Fibroblast of the aortic adventitia (primary cell): ENCODE measurements at regions not wholly inside any gene's neighbourhood (a gene's known extent, or its start where the extent isn't known, plus 50 kb on each side); places are given as distances from the start of the nearest gene placed in this dataset.

Source experiments
- DNase-seq: peaks from one replicate; pipeline ENCODE4 v3.0.0-alpha.2; 2010; ENCODE audit warnings: low read depth
- H3K4me3 ChIP-seq: 2 replicates; pipeline ENCODE4 v1.5.1; 2011; ENCODE audit warnings: low read depth, mild to moderate bottlenecking, control low read depth, low read length, moderate library complexity
- TF ChIP-seq, protein P1 (sequence below): IDR thresholded peaks from 2 replicates; pipeline ENCODE4 v1.5.1; 2011; ENCODE audit warnings: mild to moderate bottlenecking, low read length, control low read depth, inconsistent platforms; ENCODE audit not compliant: insufficient read depth

DNA sequence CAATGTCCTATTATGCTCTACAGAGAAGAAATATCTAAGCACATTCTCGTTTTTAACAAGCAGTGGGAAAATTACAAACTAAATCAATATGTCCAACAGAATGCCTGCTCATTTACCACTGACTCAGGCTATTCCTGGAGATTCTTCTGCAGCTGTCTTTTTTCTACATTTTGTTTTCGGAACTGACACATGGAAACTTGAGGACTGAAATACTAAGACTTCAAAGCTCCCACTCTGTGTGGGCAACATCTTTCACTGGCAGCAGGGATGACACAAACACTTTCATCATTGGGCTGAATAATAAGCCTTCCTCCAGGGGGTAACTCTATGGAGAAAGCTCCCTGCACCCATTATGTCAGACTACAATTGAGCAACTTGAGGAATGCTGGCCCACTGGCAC is 175.5 kb upstream of the NCAM2 start:
- TF ChIP-seq, protein P1, sequence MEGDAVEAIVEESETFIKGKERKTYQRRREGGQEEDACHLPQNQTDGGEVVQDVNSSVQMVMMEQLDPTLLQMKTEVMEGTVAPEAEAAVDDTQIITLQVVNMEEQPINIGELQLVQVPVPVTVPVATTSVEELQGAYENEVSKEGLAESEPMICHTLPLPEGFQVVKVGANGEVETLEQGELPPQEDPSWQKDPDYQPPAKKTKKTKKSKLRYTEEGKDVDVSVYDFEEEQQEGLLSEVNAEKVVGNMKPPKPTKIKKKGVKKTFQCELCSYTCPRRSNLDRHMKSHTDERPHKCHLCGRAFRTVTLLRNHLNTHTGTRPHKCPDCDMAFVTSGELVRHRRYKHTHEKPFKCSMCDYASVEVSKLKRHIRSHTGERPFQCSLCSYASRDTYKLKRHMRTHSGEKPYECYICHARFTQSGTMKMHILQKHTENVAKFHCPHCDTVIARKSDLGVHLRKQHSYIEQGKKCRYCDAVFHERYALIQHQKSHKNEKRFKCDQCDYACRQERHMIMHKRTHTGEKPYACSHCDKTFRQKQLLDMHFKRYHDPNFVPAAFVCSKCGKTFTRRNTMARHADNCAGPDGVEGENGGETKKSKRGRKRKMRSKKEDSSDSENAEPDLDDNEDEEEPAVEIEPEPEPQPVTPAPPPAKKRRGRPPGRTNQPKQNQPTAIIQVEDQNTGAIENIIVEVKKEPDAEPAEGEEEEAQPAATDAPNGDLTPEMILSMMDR: no peak
- DNase-seq: no peak

DNA sequence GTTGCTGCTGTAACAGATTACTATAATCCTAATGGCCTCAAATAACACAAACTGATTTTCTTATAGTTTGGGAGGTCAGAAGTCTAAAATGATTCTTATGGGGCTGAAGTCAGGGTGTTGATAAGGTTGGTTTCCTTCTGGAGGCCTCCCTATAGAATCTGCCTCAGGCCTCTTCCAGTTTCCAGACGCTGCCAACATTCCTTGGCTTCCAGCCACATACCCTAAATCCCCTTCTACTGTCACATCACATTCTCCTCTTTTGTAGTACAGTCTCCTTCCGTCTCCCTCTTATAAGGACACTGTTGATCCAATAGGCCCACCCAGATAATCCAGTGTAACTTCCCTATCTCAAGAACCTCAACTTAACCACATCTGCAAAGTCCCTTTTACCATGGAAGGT is 145.3 kb upstream of the NCAM2 start:
- TF ChIP-seq, protein P1: no peak
- no peak for DNase-seq

More for the DNA sequence above, 175.5 kb upstream of the NCAM2 start:
- no peak overlapping the region for H3K4me3 ChIP-seq

DNA sequence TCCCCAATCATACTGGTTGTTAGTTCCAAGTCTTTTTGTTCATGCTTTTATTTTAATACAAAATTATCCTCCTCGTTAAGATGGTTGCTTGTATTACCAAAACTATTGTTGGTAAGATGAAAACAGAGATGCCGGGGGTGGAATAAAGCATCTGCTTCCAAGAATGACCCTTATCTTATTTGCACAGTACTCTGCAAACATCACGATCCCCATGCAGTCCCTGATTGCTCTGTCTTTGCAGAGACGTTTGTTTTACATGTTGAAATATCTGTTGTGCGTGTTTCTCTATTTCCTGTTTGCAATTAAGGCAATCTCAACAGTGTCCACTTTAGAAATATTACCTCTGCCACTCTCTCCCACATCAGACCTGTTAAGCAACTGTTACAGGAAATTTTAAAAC is 141.3 kb upstream of the NCAM2 start:
- no peak for DNase-seq
- TF ChIP-seq, protein P1: no peak
- H3K4me3 ChIP-seq: no peak overlapping the region

More for the DNA sequence above, 145.3 kb upstream of the NCAM2 start:
- no peak overlapping the region for H3K4me3 ChIP-seq

DNA sequence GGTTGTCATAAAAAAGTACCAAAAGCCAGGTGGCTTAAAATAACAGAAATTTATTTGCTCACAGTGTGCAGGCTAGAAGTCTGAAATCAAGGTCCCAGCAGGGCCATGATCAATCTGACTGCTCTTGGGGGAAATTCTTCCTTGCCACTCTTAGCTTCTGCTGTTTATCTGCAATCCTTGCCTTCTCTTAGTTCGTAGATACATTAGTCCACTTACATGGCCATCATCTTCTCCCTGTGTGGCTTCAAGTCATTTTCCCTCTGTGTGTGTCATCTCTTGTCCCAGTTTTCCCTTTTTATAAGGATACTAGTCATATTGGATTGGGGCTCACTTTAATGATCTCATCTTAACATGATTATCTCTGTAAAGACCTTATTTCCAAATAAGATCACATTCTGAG is 124.0 kb upstream of the NCAM2 start:
- TF ChIP-seq, protein P1: no peak
- no peak overlapping the region for H3K4me3 ChIP-seq
- DNase-seq: no peak

DNA sequence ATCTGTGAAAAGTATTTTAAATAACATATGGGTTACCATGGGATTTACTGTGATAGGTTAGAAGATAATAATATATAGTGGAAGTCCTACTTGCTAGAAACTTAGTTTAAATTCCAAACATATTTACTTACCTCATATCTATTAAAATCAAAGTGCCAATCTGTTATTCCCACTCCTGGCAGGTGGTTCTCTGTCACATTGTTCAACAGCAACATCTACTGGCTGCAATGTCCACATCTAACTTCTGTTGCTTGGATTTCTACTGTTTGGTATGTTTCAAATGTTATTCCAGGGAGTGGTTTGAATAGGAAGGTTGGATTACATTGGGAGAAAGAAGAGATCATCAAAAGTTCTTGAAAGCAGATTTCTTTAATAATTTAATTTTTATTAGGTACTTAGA is 122.5 kb upstream of the NCAM2 start:
- TF ChIP-seq, protein P1: no peak
- DNase-seq: no peak
- H3K4me3 ChIP-seq: no peak overlapping the region

DNA sequence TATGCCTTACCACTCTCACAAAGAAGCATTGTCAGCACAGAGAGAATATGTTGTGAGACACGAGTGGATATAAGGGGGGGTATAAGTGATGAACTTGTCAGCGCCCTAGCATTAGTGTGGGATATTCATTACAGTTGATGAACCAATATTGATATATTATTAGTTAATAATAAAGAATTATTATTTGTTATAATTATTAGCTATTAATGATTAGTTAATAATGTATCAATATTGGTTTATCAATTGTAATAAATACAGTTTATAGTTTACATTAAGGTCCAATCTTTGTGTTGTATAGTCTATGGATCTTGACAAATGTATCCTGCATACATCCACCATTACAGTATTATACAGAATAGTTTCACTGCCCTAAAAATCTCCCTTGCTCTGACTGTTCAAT is 120.2 kb upstream of the NCAM2 start:
- no peak overlapping the region for H3K4me3 ChIP-seq
- TF ChIP-seq, protein P1: no peak
- DNase-seq: no peak
